HG03095 (cell line): ENCODE measurements at regions not wholly inside any gene's neighbourhood (a gene's known extent, or its start where the extent isn't known, plus 50 kb on each side); places are given as distances from the start of the nearest gene placed in this dataset.
A peak's percentile ranks its signal among the peaks of the same experiment; 100 is the strongest.
"Not testable (repeated sequence)": the region's sequence is repeated elsewhere in the genome, so short reads cannot be mapped to it uniquely, and the experiment has no call there.

Experiments used
- ATAC-seq: cut with Tn5 transposase; IDR thresholded peaks from one replicate; pipeline ENCODE4 v1.9.1; 2021; ENCODE audit warnings: moderate library complexity; ENCODE audit not compliant: unreplicated experiment

DNA sequence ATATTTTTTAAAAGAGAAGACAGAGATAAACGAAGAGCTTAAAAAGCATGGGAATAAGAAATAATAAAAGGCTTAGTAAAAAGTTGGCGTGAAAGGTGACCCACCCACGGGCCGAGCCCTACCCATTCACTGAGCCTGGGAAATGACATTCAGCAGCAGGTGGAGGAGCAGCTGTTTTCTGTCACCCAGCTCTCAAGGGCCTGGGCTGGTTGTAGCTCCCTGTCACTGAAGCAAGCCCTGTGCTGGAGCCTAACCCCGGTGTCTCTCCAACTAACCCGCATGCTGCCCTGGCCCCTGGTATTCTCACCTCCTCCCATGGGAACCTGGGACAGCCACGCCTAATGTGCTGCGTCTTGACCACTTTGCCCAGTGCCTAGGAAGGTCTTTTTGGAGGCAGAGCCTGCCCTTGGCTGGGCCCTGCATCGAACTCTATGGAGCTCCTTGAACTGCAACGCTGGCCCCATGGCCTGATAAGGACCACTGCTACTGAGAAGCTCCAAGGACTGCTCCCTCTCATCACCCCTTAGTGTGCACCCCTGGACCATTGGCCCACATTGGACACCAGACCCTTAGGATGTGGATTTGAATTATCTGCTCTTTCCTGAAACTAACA, 68.8 kb upstream of the IYD start:
- no peak for ATAC-seq

DNA sequence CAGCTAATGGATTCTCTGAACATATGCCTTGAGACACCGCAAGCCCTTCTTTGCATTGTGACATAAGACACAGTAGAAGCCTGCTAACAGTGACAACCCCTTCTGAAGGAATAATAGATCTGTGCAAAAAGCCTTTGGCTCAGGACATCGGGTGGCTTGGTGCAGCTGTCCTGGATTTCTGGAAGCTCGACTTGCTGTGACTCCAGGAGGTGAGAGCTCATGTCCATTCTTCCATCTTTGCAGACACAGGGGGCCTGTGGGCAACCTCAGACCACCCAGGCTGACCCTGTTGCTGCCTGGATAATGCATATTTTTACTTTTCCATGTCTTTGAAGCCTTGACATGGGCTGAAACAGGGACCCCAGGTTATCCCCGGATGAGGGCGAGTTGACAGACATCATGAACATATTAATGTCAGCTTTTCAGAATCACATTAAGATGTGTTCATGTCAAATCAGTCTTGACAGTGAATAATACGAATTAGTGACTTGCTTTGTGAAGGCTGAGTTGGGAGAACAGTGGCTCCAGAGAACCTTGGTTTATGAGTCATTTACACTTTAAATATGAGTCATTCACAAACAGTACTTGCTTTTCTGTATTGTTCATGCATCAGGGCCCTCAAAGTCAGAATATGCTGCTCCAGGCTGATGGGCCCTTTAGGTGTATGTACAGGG, 66.8 kb upstream of the IYD start:
- peak; percentile 82 for ATAC-seq

DNA sequence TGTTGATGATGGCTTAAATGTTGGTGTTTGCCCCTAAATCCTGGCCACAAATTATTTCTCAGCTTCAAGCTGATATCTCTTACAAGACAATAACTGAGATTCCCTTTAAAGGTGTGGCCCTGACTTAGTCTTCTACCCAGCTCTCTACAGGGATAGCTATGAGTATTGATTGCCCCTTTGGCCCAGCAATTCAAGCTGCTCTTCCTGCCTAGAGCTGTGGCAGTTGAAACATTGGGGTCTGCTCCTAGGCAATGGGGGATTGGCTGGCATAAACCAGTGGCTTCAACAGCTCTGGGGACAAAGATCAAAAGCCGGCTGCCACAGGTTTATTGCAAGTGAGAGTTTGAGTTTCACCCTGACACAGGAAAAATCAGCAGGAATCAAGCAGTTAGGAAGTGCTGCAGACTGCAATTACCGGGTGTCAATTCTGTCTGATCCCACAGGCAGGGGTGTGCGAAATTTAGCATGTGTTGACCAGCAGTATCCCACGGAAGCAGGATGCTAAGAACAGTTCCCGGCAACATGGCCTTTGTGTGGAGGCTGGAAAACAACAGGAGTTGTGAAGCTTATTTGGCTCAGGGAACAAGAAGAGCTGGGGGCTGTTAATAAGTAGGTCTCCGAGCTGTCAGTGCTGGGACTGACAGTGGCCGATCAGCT, 66.2 kb upstream of the IYD start:
- ATAC-seq, result no peak

DNA sequence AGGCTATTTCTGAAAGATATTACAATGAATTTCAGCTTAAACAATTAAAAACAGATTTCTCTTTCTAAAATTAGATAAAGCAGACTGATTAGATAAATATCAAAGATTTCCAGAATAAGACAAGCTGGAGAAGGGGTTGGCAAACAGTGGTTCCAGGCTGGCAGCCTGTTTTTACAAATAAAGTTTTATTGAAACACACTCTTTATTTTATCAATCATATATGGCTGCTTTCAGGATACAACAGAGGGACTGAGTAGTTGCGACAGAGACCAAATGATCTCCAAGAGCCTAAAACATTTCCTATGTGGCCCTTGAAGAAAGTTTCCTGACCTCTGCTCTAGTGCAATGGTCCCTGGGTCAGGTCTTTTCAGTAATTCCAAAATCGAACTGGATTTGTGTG, 65.6 kb upstream of the IYD start:
- no peak for ATAC-seq

DNA sequence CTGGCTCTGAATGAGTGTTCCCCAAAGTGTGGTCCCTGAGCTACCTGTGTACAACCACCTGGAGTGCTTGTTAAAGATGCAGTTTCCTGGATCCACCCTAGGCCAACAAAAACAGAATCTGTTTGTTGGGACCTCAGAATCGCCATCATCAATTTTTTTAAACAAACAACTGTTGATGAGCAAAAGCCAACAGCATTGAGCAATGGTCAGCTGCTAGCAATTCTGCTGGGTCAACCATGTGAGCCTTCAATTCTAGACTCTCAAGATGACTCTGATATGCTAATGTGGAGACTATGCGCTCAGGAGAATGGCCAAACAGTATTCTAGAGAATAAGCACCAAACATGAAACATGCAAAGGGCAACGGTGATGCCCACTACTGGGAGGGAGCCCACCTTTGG, 64.4 kb upstream of the IYD start:
- no peak for ATAC-seq

DNA sequence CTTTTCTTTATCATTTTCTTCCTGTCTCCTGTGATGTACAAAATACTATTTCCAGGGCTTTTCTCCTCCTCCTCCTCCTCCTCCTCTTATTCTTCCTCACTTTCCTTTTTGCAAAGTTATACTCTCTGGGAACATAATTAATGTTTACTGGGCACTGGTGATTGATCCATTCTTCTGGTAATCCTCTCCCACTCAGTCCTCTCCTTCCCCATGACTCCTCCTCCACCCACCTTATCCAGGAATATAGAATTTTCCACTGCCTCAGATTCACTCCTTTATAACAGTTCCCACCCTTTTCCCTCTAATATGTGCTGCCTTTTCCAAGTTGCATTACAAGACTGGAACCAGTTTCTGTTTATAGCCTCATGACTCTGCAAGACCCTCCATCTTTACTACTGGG, 62.5 kb upstream of the IYD start:
- no peak for ATAC-seq

DNA sequence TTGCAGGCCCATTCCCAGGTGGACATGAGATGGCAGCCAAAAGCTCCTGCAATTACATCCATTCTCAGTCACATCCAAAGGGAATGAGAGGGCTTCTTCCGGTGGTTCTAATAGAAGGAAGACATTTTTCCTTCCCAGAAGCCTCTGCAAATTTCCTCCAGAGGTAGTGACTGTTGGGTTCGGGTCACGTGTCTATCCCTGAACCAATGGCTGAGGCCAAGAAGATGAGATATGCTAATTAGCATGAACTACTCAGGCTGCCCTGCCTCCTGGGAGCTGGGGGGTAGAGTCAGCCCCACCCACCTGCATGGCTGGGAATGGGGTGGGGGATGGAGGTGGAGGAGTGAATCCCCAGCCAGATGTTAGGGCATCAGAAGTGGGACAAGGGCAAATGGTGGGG, 61.3 kb upstream of the IYD start:
- ATAC-seq, result no peak

DNA sequence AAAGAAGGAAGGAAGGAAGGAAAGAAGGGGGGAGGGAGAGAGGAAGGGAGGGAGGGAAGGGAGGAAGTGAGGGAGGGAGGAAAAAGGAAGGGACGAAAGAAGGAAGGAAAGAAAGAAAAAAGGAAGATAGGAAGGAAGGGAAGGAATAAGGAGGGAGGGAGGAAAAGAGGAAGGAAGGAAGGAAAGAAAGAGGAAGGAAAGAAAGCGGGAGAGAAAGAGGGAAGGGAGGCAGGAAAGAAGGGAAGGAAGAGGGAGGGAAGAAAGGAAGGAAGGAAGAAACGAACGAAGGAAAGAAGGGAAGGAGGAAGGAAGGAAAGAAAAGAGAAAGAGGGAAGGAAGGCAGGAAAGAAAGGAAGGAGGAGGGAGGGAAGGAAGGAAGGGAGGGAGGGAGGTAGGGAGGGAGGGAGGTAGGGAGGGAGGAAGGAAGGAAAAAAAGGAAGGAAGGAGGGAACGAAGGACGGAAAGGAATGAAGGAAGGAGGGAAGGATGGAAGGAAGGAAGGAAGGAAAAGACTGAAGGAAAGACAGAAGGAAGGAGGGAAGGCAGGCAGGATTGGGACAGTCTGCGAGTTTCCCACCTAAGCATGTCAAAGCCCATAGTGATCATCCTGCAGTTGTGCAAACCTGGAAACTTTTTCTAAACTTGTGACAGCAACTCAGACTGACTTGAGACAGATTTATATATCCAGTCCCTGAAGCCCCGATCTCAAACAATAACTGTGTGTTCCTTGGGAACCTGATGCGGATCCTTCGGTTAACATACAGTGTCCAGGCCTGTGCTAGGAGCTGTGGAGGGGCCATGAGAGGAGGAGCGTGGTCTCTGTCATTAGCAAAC, 59.8 kb upstream of the IYD start:
- ATAC-seq, result no peak

DNA sequence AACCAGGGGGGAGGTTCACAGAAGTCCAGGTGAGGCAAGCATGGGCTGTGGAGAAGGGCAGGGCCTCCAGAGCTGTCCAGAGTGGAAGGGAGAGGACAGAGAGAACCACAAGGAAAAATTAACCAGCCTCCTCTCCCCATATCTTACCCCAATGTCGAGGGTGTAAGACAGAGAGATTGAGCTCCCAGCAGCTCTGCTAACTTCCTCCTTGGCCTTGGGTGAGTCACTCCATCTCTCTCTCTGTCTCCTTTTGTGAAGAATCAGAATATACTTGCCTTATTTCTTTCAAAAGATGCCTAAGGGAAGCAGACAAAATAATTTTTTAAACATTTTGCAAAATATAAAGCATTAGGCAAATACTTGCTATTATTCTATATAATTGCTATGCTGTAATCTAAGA, 58.3 kb upstream of the IYD start:
- no peak for ATAC-seq

DNA sequence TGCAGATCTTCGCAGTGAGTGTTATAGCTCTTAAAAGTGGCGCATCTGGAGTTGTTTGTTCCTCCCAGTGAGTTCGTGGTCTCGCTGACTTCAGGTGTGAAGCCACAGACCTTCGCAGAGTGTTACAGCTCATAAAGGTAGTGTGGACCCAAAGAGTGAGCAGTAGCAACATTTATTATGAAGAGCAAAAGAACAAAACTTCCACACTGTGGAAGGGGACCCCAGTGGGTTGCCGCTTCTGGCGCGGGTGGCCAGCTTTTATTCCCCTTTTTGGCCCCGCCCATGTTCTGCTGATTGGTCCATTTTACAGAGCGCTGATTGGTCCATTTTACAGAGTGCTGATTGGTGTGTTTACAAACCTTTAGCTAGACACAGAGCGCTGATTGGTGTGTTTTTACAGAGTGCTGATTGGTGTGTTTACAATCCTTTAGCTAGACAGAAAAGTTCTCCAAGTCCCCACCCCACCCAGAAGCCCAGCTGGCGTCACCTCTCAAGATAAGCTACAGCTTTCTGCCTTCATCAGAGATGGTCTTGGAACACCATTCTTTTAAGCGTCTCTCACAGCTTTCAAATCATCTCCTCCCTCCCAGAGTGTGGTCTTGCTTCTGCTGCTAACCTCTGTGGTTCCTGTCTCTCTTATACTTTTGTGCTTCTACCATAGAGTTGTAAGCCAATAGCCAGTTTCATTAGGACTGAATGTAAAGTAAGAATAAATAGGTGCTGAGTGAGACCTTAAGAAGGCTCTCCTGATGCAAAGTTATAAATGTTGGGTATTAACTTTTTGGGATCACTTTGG, 57.5 kb upstream of the IYD start:
- ATAC-seq, result not testable (repeated sequence)

DNA sequence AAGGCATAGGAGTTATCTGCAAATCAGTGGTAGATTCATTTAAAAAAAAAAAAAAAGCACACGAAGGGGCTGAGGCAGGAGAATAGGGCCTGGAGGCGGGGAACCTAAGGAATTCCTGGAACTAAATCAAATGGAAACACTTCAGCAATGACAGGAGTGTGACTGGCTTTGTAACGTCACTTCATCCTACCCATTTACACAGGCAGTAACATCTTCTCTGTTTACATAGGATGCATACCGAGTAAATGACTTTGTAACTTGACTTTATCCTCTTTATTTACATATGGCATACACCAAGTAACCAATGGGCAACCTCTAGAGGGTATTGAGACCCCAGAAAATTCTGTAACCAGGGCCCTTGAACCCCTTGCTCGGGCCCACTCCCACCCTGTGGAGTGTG, 56.4 kb upstream of the IYD start:
- no peak for ATAC-seq

DNA sequence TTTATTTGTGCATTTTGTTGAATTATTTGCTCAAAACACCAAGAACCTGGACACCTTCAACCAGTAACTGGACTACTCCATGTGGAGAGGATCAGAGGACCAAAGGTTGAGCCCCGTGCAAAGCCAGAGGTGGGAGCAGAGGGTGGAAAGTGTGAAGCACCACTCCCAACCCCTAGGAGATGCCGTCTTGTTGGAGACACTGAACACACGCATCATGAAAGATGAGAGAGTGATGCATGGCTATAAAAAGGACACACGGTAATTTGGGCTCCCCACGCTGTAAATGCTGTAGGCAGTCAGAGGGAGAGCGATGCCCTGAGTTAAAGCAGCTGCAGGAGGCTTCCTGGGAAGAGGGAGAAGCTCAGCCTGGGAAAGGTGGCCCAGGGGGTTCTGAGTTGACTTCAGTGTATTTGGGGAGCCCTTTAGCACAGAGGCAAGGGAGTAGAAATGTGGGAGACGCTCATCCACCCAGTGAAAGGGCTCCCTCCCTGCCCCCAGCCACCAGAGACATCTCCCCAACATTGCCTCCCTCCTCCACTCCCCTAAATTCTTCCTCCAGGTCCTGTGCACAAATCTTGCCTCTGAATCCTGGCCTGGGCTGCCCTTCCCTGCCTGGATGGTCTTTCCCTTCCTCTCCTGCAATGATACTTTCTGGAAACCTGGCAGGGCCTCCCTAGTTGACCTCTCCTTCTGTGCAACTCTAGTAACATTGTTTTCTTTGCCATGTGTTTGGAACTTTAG, 55.8 kb upstream of the IYD start:
- ATAC-seq, result no peak

DNA sequence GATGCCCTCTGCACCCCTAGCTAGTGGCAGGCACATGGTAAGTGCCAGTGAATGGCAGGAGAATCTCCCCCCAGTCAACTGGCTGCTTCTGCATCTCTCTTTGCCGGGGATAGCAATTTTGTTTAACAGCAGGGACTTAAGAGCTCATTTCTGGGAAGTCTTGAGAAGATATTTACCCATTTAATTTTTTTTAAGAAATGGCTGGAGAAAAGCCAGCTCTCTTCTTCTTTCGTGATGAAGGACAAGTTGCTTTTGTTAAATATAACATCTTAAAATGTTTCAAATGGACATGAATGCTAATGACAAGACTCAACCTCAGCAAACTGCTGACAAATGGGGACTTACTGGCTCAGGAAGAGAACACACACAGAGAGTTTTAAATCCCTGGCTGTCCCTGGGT, 55.0 kb upstream of the IYD start:
- ATAC-seq, result no peak

DNA sequence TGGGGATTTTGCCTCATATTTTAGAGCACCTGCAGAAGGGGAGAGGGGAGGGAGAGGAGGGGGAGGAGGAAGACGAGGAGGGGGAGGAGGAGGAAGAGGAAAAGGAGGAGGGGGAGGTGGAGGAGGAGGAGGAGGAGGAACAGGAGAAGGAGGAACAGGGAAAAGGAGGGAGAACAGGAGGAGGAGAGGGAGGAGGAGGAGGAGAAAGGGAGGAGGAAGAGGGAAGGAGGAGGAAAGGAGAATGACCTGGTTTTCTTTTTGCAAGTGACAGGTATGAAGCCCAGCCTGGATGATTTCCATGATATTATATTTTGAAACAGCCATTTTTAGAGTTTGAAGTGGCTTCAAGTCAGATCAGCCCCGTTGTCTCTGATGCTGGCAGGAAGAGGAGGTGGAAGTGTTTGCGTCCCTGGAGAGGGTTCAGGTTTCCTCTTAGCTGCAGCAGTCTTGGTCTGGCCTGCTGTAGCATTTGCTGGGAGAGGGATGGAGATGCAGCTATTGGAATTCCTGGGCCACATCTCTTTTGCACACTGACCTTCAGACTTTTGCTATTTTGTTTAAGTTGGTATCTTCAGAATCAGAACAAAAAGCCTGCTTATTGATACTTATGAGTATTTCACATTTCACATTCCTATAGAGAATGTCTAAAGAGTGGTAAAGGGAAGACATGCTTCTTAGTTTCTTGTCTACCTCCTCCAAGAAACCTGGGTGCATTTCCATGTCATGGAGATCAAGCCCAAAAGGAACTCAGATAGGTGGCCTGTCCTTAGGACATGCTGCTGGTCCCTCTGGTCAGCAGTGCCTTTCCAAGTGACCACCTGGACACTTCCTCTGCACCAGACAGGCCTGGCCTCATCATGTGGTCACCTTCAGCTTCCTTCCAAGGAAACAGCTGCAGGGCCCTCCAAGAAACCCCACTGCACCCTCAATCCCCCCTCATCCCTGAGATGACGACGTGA, 54.3 kb upstream of the IYD start:
- ATAC-seq, result no peak

DNA sequence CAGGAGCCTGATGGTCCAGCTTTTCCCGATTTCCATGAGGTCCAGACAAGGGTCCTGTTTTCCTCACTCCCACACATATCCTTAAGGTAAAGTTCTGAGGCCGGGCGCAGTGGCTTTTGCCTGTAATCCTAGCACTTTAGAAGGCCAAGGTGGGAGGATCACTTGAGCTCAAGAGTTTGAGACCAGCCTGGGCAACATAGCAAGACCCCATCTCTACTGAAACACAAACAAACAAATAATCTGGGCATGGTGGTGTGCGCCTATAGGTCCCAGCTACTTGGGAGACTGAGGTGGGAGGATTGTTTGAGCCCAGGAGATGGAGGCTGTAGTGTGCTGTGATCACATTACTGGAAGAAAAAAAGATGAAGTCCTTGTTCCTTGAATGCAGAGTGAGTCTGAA, 53.2 kb upstream of the IYD start:
- ATAC-seq, result no peak

DNA sequence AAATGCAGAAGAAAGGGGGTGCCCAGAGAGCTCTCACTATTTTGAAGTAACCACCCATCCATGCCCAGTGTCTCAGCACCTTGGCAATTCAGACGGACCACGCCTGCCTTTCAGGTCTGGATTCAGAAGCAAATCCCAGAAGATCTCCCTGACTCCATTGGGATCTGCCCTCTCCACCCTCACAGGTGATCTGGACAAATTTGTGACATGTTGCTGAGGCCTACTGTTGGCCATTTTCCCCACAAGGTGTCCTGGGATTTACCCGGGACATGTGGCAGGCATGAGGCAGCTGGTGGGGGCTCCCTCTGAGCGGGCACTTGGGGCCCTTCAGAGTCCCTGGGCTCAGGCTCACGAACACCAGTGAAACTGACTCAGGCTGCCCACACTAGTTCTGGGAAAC, 51.9 kb upstream of the IYD start:
- no peak for ATAC-seq
